ENCODE measurements at regions not wholly inside any gene's neighbourhood (a gene's known extent, or its start where the extent isn't known, plus 50 kb on each side); places are given as distances from the start of the nearest gene placed in this dataset.

GRCh38 chr2:144211065-144211464 is 308.9 kb downstream of the ZEB2 start:
- no peak for DNase-seq

GRCh38 chr2:144210076-144210475 is 309.8 kb downstream of the ZEB2 start:
- no peak for DNase-seq

- DNase-seq = no peak
Measured at GRCh38 chr2:144208924-144209323, 311.0 kb downstream of the ZEB2 start.

- DNase-seq = no peak
Measured at GRCh38 chr2:144206019-144206418, 313.9 kb downstream of the ZEB2 start.

GRCh38 chr2:144201868-144202468 is 318.0 kb downstream of the ZEB2 start:
- no peak for DNase-seq

GRCh38 chr2:144201126-144201525 is 318.8 kb downstream of the ZEB2 start:
- DNase-seq = no peak

GRCh38 chr2:144198116-144198515 is 321.8 kb downstream of the ZEB2 start:
- DNase-seq = no peak

- no peak for DNase-seq
Measured at GRCh38 chr2:144194326-144195071, 325.4 kb downstream of the ZEB2 start.

- no peak for DNase-seq
Measured at GRCh38 chr2:144190908-144191605, 328.9 kb downstream of the ZEB2 start.

GRCh38 chr2:144183727-144184126 is 336.2 kb downstream of the ZEB2 start:
- DNase-seq = peak; percentile 52 to 60

- DNase-seq = no peak
Measured at GRCh38 chr2:144181001-144181400, 338.9 kb downstream of the ZEB2 start.

- no peak for DNase-seq
Measured at GRCh38 chr2:144180131-144180530, 339.8 kb downstream of the ZEB2 start.

GRCh38 chr2:144170179-144170578 is 349.7 kb downstream of the ZEB2 start:
- DNase-seq = no peak

GRCh38 chr2:144166743-144167142 is 353.2 kb downstream of the ZEB2 start:
- no peak for DNase-seq

- no peak for DNase-seq
Measured at GRCh38 chr2:144165599-144166250, 354.2 kb downstream of the ZEB2 start.

- DNase-seq = no peak
Measured at GRCh38 chr2:144163592-144163991, 356.3 kb downstream of the ZEB2 start.

GRCh38 chr2:144162652-144163051 is 357.3 kb downstream of the ZEB2 start:
- peak; percentile 13 to 19 for DNase-seq

- DNase-seq = no peak
Measured at GRCh38 chr2:144161061-144161460, 358.9 kb downstream of the ZEB2 start.

- no peak for DNase-seq
Measured at GRCh38 chr2:144159240-144159639, 360.7 kb downstream of the ZEB2 start.

GRCh38 chr2:144158096-144158495 is 361.8 kb downstream of the ZEB2 start:
- no peak for DNase-seq

GRCh38 chr2:144156736-144157640 is 362.9 kb downstream of the ZEB2 start:
- DNase-seq = no peak

- no peak for DNase-seq
Measured at GRCh38 chr2:144154205-144154604, 365.7 kb downstream of the ZEB2 start.

All from stimulated activated CD4-positive, alpha-beta T cell treated with anti-CD3 and anti-CD28 coated beads, Interleukin-2, amount 100 ng/mL, for 48 hours (primary cell).